Progenitor cell of endocrine pancreas (in vitro differentiated cells): ENCODE measurements at regions not wholly inside any gene's neighbourhood (a gene's known extent, or its start where the extent isn't known, plus 50 kb on each side); places are given as distances from the start of the nearest gene placed in this dataset.
"Not testable (repeated sequence)": the region's sequence is repeated elsewhere in the genome, so short reads cannot be mapped to it uniquely, and the experiment has no call there.

ENCODE experiments used
- DNase-seq: peaks from one replicate; pipeline ENCODE4 v3.0.0; 2021; ENCODE audit warnings: low spot score; ENCODE audit not compliant: unreplicated experiment
- H3K27ac Mint-ChIP-seq: 2 replicates; pipeline ENCODE4 v1.8.0; 2021; ENCODE audit warnings: mild to moderate bottlenecking, moderate library complexity, mixed read lengths
- H3K27me3 Mint-ChIP-seq: 2 replicates; pipeline ENCODE4 v1.8.0; 2021; ENCODE audit warnings: mixed read lengths
- H3K36me3 Mint-ChIP-seq: 2 replicates; pipeline ENCODE4 v1.8.0; 2022; ENCODE audit warnings: mixed read lengths; ENCODE audit not compliant: insufficient read depth
- H3K4me1 Mint-ChIP-seq: 2 replicates; pipeline ENCODE4 v1.8.0; 2021; ENCODE audit warnings: low read depth, mixed read lengths
- H3K4me3 Mint-ChIP-seq: 2 replicates; pipeline ENCODE4 v1.8.0; 2021; ENCODE audit warnings: low read depth, mild to moderate bottlenecking, moderate library complexity, mixed read lengths
- H3K9me3 Mint-ChIP-seq: 2 replicates; pipeline ENCODE4 v1.8.0; 2021; ENCODE audit warnings: low read depth, mixed read lengths
- CTCF ChIP-seq: fragments of 200-600 bp; sonication (generic); IDR thresholded peaks from one replicate; pipeline ENCODE4 v1.5.0; 2021; ENCODE audit warnings: antibody characterized with exemption, mild to moderate bottlenecking; ENCODE audit not compliant: unreplicated experiment

- no peak for DNase-seq
- Mint-ChIP-seq H3K4me3 (no peak overlapping the region), H3K4me1 (no peaks in the 10 kb centered on the region), H3K36me3 (no peaks in the 10 kb centered on the region), H3K9me3 (peaks cover 6% of the 10 kb centered on the region), H3K27ac (no peak overlapping the region), H3K27me3 (peaks cover 7% of the 10 kb centered on the region)
- no peak for TF ChIP-seq CTCF
Observed at GRCh38 chr3:139189943-139190342, 145.3 kb upstream of the PRR23C start.

- H3K27ac Mint-ChIP-seq: not testable (repeated sequence)
Observed at GRCh38 chr3:139194421-139194820, 149.4 kb upstream of the MRPS22 start.

GRCh38 chr3:139196146-139196545 lies 147.7 kb upstream of the MRPS22 start:
- H3K36me3 Mint-ChIP-seq, H3K4me1 Mint-ChIP-seq, H3K27me3 Mint-ChIP-seq, H3K4me3 Mint-ChIP-seq, H3K27ac Mint-ChIP-seq, DNase-seq: not testable (repeated sequence)
- peaks cover 25% of the 10 kb centered on the region for H3K9me3 Mint-ChIP-seq

More at GRCh38 chr3:139194421-139194820, 149.4 kb upstream of the MRPS22 start:
- H3K36me3 Mint-ChIP-seq, H3K4me3 Mint-ChIP-seq, H3K4me1 Mint-ChIP-seq, H3K27me3 Mint-ChIP-seq, DNase-seq: not testable (repeated sequence)
- peaks cover 25% of the 10 kb centered on the region for H3K9me3 Mint-ChIP-seq

GRCh38 chr3:139197251-139197650 lies 146.6 kb upstream of the MRPS22 start:
- H3K4me3 Mint-ChIP-seq: no peak overlapping the region
- DNase-seq: no peak

GRCh38 chr3:139198186-139198585 lies 145.6 kb upstream of the MRPS22 start:
- no peak for DNase-seq
- no peak for TF ChIP-seq CTCF
- Mint-ChIP-seq H3K9me3 (peaks cover 22% of the 10 kb centered on the region), H3K36me3 (no peaks in the 10 kb centered on the region), H3K4me3 (no peak overlapping the region), H3K27ac (no peak overlapping the region), H3K27me3 (peaks cover 2% of the 10 kb centered on the region), H3K4me1 (peaks cover 2% of the 10 kb centered on the region)

More at GRCh38 chr3:139197251-139197650, 146.6 kb upstream of the MRPS22 start:
- no peaks in the 10 kb centered on the region for H3K36me3 Mint-ChIP-seq
- H3K4me1 Mint-ChIP-seq: peaks cover 2% of the 10 kb centered on the region
- H3K27ac Mint-ChIP-seq: no peak overlapping the region
- H3K27me3 Mint-ChIP-seq: peaks cover 2% of the 10 kb centered on the region
- H3K9me3 Mint-ChIP-seq: peaks cover 25% of the 10 kb centered on the region
- no peak for TF ChIP-seq CTCF

GRCh38 chr3:139198929-139199328 lies 144.9 kb upstream of the MRPS22 start:
- Mint-ChIP-seq H3K4me1 (peaks cover 2% of the 10 kb centered on the region), H3K36me3 (no peaks in the 10 kb centered on the region), H3K27me3 (peaks cover 4% of the 10 kb centered on the region), H3K4me3 (no peak overlapping the region), H3K27ac (no peak overlapping the region), H3K9me3 (peaks cover 20% of the 10 kb centered on the region)
- TF ChIP-seq CTCF: no peak
- no peak for DNase-seq
